ENCODE measurements at regions not wholly inside any gene's neighbourhood (a gene's known extent, or its start where the extent isn't known, plus 50 kb on each side); places are given as distances from the start of the nearest gene placed in this dataset.
"Not testable (repeated sequence)": the region's sequence is repeated elsewhere in the genome, so short reads cannot be mapped to it uniquely, and the experiment has no call there.

GRCh38 chr5:35561396-35561795, 56.3 kb upstream of the SPEF2 start:
- DNase-seq: no peak

- DNase-seq: no peak
These were observed 59.9 kb upstream of the SPEF2 start for GRCh38 chr5:35557748-35558147.

DNA sequence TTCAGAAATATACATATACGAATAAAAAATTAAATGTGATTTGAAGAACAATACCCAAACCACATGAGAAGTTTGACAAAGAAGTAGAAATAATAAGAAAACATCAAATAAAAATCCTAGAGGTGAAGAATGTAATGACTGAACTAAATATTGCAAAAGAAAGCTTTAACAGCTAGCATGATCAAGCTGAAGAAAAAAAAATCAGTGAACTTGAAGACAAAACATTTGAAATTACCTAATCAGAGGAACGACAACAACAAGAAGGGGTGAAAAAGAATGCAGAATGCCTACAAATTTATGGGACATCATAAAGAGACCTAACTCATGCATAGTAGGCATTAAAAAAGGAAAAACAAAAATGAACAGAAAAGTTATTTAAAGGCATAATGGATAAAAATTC, 60.5 kb upstream of the SPEF2 start:
- no peak for DNase-seq

- DNase-seq: no peak
These were observed 63.6 kb upstream of the SPEF2 start for GRCh38 chr5:35554016-35554415.

DNA sequence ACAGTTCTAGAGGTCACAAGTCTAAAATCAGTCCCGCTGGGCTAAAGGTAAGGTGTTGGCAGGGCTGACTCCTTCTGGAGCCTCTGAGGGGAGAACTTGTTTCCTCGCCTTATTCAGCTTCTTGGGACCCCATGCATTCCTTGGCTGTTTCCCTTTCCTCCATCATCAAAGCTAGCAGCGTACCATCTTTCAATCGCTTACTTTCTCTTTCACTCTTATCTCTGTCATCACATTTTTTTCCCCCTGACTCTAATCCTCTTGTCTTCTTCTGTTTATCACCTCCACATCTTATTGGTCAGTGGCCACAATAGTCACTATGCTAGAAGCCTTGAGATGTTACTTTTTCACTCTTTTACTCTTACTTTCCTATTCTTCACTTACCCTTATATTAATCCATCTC, 72.5 kb upstream of the SPEF2 start:
- DNase-seq: no peak

DNA sequence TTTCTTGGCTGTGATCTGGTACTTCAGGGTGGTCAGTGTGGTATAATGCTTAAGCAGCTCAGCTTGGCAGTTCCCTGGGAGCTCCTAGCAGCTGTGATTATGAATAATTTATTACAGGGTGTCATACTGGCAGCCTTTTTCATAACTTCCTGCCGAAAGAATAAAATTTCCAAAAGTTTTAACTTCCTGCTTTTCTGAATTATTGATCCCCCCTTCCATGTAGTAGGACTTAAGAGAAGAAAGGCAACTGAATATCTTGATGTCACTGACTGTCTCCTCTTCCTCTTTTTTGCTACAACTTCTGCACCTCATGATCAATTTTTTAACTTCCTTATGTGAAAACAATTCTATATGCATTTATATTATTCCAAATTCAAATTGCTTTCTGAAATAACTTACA, 74.3 kb upstream of the SPEF2 start:
- DNase-seq: no peak

- no peak for DNase-seq
These were observed 77.7 kb upstream of the SPEF2 start for GRCh38 chr5:35540002-35540401.

GRCh38 chr5:35538198-35538931, 79.3 kb upstream of the SPEF2 start:
- DNase-seq: no peak

GRCh38 chr5:35533156-35533555, 84.5 kb upstream of the SPEF2 start:
- DNase-seq: no peak

GRCh38 chr5:35531553-35531952, 86.1 kb upstream of the SPEF2 start:
- DNase-seq: not testable (repeated sequence)

GRCh38 chr5:35518104-35518503, 99.6 kb upstream of the SPEF2 start:
- no peak for DNase-seq

DNA sequence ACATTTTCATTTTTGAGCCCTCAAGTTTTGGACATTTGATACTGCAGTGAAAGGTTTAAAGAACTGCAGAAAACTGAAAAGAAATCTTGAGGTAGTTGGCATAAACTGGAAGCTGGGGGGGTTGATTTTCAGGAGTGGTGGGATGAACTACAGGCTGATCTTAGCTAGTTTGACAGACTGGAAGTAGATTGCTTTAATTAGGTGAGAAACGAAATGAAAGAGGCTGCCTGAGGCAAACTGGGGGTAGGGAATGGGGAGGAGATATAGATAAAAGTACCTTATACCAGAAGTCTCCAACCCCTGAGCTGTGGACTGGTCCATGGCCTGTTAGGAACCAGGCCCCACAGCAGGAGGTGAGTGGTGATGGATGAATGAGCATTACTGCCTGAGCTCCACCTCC, 101.4 kb upstream of the SPEF2 start:
- no peak for DNase-seq

DNA sequence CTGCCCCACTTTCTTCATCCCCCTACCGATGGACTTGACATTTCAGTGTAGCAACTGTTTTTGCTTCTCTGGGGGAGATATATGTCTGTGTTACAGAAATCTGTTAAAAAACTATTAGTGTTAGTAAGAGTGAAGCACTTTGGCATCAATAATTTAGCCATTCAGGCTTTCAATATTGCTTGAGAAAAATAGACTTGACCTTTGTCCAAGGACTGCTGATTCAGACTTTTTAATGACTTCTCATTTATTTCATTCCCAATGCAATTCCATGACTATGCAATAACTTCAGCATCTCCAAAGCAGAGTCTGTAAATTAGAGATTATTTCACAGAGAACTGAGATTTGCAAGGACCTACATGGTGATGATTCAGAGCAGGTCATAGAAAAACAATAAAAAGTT, 104.1 kb upstream of the SPEF2 start:
- no peak for DNase-seq

DNA sequence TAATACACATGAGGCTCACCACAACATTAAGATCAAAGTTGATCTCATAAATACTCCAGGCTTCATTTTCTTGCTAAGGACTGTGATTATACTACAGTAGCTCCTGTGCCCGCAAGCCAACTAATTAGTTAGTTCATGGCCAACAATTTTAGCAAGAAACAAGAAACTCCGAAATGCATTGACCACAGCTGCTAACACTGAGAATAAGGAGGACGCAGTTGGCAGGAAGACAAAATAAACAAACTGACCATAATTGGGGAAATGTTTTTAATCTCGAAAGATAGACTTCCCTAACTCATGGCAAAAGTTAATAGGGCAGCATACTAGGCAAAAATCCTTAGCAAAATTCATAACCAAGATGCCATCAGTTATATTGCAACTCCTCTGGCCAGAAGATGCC, 115.5 kb upstream of the SPEF2 start:
- no peak for DNase-seq

GRCh38 chr5:35488791-35489190, 128.9 kb upstream of the SPEF2 start:
- no peak for DNase-seq

- no peak for DNase-seq
These were observed 129.6 kb upstream of the SPEF2 start for GRCh38 chr5:35488055-35488454.

DNA sequence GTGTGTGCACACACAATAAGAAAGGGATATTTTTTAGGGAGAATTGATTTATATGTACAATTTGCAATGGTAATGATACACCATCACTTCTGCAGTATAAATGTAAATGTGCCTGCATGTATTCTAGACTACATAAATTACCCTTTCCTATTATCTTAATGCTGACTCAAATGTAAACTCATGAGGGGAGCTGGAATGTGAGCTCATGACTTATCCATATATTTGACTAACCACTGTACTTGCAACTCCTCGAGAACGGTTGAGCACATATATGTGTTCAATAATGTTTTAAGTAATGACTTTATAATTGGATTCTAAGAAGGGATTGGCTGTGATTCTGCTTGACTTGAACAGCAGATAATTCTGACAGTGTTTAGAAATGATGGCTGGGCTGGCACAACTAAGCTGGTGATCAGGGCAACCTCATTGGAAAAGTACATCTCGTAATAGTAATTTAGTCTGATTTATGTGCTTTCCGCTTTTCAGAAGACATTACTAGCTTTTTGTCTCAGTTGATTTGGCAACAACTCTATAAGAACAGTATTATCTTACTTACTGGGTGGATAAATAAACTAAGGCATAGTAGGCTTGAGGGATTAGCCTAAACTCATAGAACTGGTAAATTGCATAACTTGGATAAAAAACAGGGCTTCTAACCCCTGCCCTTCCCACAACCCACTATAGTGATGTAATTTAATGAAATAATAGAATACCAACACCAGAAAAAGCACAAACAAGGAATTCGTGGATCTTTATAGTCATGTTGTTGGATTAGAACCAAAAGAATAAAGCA, 130.2 kb upstream of the SPEF2 start:
- no peak for DNase-seq

GRCh38 chr5:35485487-35485886, 132.2 kb upstream of the SPEF2 start:
- DNase-seq: no peak

- DNase-seq: no peak
These were observed 133.4 kb upstream of the SPEF2 start for GRCh38 chr5:35484241-35484640.

- DNase-seq: no peak
These were observed 133.9 kb upstream of the SPEF2 start for GRCh38 chr5:35483780-35484179.

DNA sequence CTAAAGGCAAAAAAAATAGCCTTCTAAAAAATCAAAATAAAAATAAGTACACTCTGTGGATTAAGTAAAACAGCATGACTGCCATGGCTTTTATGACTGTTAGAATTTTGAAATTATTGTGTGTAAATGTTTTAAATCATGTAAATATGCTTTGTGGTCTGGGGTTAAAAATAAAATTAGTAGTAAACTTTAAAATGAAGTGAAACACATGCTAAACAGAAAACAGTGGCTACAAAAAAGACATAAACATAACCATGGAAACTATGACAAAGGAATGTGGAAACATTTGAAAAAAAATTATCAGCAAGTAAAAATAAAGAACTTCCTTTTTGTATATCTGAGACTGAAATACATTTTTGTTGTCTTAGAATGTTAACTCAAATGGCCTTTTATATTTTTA, 134.5 kb upstream of the SPEF2 start:
- DNase-seq: no peak

DNA sequence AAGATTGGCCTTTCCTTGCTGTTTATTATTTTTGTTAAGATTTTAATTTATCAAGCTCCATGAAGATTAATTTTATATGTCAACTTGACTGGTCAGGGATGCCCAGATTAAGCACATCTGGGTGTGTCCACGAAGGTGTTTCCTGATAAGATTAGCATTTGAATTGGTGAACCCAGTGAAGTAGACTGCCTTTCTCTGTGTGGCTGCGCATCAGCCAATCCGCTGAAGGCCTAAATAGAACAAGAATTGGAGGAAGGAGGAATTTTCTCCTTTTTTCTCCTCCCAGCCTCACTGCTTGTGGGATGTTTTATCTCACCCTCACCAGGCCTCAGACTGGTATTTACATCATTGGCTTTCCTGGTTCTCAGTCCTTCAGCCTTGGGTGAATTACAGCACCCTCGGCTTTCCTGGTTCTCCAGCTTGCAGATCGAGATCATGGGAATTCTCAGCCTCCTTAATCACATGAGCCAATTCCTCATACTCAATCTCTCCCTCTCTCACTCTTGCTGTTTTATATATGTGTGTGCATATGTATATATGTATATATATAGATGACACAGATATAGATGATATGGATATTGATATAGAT, 135.4 kb upstream of the SPEF2 start:
- DNase-seq: no peak

DNA sequence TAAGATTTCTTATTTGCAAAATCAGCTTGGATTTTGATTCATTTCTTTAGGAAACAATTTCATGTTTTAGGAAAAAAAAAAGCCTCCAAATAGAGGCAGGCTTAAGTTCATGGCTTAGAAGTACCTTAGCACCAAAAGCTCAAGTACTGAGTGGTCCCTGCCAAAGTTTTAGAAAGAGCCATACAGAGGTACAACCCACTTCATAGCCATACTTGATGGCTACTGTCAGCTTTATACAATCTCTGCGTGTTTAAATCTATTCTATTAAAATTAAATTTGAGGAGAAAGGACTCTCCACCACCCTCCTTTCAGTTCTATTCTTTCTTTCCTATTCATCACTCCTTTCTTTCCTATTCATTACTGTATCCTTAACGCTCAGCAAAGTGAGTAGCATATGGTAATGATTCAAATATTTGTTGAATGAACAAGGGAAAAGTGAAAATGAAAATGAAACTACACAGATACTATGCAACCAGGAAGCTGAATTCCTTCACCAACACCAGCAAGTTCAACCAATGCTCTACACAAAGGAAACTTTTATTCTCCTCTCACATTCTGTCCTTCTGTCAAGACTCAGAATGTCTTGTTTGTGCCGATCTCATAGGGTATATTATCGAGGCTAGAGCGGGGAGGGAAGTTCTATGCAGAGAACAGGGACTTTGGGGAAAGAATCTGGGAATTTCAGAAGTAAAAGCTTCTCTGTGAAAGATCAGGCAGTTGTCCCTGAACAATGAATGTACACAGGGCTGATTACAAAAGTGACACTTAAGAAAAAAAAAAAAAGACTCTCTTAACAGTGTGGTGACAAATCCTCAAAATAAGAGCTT, 138.6 kb upstream of the SPEF2 start:
- DNase-seq: no peak

Data from GF-D8 (cell line).